RCC 7860 (cell line): ENCODE measurements at regions not wholly inside any gene's neighbourhood (a gene's known extent, or its start where the extent isn't known, plus 50 kb on each side); places are given as distances from the start of the nearest gene placed in this dataset.
"Not testable (repeated sequence)": the region's sequence is repeated elsewhere in the genome, so short reads cannot be mapped to it uniquely, and the experiment has no call there.

ENCODE experiments used
- DNase-seq: peaks from one replicate; pipeline ENCODE4 v3.0.0-alpha.2; 2015; ENCODE audit warnings: low spot score
- FAIRE-seq: peaks from 2 replicates; lab custom pipeline; 2012; peaks lifted over from hg19 to GRCh38; lab: Jason Lieb, UNC

DNA sequence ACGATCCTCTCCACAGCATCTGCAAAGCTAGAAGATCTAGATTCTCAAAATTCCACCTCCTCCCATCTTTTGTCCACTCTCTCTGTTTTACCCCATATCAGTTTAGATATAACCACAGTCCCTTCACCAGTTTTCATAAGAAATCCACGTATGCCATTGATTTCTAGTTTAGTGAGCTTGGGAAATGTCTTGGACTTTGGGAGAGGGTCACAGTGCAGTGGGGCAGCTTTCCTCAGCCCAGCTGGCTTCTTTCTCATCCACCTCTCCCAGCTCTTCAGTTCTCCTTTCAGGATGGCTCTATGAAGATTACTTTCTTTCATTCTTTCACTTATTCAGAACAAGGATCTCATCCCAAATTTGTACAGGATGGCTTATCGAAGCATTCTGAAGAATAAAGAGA, 203.9 kb upstream of the ADCY2 start:
- no peak for DNase-seq
- FAIRE-seq = no peak

DNA sequence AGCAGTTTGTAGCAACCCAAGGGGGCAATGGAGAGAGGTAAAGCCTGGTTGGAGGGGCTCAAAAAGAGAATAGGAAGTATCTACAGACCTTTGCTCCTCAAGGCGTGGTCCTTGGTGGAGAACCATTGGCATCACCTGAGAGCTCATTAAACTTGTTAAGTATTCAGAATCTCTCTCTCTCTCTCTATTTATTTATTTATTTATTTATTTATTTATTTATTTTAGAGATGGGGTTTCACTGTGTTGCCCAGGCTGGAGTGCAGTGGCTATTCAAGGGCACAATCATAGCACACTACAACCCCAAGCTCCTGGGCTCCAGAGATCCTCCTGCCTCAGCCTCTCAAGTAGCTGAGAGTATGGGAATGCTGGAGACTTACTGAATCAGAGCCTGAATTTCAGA, 193.1 kb upstream of the ADCY2 start:
- FAIRE-seq (no peak), DNase-seq (no peak)

DNA sequence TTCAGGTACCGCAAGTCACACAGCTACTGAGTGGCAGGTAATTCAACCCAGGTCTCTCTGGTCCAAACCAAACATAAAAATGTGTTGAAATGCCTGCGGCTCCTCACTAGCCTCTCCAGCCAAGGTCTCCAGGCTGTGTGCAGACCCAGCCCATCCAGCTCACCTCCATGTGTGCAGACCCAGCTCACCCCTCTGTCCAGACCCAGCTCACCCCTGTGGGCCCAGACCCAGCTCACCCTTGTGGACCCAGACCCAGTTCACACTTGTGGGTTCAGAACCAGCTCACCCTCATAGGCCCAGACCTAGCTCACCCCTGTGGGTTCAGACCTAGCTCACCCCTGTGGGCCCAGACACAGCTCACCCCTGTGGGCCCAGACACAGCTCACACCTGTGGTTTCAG, 188.0 kb upstream of the ADCY2 start:
- FAIRE-seq = no peak

DNA sequence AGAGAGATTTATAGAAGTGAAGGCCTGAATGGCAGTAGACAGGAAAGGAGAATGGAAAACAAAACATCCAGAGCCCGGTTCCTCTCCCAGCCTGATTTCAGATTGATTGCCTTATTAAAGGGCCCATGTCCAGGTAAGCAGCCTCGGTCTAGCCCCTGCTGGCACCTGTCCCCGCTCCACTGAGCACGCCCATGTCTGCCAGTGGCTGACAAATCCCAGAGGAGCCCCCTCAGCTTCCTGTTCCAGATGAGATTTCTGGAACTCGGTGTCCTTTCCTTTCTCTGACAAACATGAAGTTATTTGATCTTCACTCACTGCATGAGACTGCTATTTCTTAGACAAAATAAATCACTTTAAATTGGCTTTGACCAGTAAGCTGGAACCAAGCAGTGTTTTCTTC, 187.0 kb upstream of the ADCY2 start:
- FAIRE-seq = no peak
- no peak for DNase-seq

More for the DNA sequence above, 188.0 kb upstream of the ADCY2 start:
- no peak for DNase-seq

DNA sequence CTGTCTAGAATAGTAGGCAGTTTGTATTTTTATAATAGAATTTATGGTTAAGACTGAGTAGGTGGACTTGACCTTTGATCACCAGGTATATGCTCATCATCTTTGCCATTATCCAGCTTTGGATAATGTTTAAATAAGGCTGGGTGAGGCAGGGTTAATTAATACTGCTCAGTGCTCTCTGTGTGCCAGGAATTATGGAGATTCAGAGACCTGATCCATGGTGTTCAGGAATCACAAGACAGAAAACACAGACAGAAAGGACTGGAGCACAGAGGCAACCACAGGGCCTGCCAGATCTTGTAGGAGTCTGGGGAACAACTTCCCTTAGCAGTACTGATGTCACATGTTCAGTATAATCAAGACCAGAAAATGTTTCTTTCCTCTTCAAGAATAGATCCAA, 186.3 kb upstream of the ADCY2 start:
- DNase-seq = no peak
- FAIRE-seq = no peak

DNA sequence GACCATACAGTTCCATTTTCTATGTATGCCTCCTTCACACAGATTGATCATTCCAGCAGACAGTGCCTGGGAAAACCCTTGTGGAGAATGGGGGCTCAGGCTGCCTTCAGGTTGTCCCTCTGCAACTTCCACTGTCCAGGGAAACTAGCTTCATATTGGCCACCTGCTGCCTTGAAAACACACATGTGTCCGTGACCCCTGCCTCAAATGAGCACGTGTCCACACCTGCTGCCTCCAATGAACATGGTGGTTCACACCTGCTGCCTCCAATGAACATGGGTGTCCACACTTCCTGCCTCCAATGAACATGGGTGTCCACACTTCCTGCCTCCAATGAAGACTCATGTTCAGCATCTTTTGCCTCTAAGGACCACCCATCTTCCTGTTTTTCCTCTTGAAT, 185.4 kb upstream of the ADCY2 start:
- no peak for FAIRE-seq

DNA sequence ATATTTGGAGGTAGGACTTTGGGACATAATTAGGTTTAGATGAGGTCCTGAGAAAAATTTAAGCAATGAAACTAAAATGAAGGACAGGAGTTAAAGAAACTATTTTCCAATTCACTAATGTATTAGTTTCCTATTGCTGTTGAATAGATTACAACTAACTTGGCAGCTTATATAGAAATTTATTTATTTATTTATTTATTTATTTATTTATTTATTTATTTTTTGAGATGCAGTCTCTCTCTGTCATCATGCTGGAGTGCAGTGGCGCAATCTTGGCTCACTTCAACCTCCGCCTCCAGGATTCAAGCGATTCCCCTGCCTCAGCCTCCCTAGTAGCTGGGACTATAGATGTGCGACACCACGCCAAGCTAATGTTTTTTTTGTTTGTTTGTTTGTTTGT, 182.4 kb upstream of the ADCY2 start:
- DNase-seq (no peak), FAIRE-seq (no peak)

More for the DNA sequence above, 185.4 kb upstream of the ADCY2 start:
- DNase-seq = no peak

DNA sequence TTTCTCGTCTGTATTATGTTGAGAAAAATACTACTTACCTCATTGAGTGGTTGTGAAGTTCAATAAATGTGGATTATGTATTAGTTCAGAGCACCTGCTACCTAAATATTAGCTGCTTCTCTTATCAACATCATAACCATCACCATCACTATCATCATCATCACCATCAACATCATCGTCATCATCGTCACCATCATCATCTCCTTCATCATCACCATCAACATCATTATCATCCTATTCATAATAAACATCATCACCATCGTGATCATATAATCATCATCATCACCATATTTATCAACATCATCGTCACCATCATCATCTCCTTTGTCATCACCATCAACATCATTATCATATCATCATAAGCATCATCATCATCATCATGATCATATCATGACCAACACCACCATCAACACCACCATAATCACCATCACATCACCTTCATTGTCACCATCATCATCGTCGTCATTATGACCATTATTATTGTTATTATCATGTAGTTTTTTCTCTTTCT, 181.0 kb upstream of the ADCY2 start:
- no peak for FAIRE-seq
- DNase-seq = no peak

DNA sequence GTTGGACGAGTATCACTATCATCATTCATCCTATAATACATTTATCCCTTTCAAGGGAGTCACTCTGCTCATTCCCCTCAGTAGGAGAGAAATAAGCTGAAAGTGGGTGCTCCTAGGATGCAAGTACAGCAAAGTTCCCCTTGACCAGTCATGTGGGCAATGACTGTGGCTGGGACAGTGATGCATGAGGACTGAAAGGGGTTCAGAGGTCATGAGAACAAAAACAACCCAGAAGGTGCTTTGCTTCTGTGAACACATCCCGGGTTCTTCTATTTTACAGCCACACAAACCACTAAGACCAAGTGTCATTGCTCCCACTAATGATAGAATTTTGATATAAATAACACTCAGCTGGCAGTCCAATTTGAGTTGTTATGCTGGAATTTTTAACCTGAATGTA, 177.8 kb upstream of the ADCY2 start:
- DNase-seq = no peak
- FAIRE-seq = no peak

DNA sequence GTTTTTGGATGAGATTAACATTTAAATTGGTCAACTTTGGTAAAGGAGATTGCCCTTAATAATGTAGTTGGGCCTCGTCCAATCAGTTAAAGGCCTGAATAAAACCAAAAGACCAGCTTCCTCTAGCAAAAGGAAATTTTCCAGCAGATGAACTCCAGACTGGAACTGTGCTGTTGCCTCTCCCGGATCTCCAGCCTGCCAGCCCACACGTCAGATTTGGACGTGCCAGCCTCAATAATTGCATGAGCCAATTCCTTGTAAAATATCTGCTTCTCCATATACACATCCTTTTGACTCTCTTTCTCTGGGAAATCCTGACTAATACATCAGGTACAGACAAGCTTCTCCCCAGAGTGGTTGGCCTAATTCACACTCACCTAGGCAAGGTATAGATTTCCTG, 175.8 kb upstream of the ADCY2 start:
- DNase-seq (no peak), FAIRE-seq (no peak)

DNA sequence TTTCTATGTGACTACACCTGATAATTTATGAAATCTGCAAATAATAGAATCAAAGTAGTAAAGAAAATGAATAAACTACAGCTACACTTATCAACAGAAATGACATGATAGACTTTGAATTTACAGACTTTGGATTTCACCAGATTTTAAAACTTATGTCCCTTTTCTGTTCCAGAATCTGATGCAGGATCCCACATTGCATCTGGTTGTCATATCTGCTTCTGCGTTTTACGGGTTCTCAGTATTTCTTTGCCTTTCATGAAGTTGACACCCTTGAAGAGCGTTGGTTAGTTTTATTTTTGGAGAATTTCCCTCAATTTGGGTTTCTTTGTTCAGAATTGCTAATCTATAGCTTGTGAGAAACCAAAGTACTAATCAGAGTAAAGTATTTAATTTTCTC, 174.9 kb upstream of the ADCY2 start:
- FAIRE-seq (no peak), DNase-seq (no peak)

DNA sequence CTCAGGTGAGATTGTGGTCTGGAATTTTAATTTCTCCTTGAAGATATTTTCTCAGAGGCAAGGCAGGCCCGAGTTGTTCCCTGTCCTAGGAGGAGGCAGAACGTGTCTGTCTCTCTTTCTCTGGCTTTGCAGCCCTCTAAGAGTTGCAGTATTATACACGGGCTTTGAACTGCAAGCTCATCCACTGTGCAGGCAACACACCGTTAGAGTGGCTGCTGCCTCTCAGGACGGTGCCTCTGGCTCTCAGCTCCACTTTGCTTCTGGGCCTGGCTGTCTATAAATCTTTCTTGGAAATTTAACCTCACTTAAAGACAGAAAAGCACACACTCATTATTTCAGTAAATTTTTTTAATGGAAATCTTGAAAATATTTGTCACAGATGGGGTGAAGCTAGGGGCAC, 170.1 kb upstream of the ADCY2 start:
- FAIRE-seq (no peak), DNase-seq (no peak)

DNA sequence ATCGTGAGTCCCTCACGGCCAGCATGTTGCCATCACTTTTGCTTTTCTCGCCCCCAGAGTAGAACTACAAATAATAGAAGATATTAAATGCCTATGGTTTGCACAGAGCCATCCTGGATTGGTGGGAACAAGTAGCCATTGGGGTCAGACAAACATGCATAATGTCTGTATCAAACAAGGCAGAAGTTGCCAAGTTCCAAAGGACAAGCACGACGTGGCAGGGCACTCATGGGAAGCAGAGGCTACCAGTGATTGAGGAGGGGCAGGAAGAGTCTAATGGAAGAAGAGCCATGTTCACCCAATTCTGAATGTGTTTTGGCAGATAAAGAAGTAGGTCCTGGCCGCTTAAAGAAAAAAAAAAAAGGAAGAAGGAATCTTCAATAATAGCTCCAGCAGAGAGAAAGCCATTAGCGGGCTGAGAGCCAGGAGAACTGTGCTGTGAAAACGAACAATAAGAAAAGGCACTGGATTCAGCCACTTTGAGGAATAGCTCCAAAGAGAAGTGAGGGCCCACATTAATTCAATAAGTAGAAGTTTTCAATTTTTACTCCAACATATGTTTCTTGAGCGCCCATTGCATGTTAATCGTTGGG, 153.7 kb upstream of the ADCY2 start:
- FAIRE-seq (no peak), DNase-seq (no peak)

DNA sequence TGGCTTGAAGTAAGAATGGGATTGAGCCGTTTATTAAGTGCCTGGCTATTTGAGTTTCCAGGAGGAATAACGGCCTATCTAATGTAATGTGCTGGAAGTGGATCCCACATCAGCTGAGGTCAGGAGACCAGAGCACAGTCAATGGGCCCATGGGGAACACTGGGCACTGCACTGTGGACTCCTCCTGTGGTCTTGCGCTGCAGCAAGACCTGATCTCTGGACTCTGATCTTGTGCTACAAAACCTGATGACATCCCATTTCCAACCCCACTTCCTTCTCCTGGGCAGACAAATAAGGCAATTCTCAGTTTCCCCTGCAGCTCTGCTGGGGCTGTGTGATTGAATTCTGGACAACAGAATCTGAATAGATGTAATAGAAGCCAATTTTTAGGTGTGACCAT, 151.7 kb upstream of the ADCY2 start:
- DNase-seq (no peak), FAIRE-seq (no peak)

DNA sequence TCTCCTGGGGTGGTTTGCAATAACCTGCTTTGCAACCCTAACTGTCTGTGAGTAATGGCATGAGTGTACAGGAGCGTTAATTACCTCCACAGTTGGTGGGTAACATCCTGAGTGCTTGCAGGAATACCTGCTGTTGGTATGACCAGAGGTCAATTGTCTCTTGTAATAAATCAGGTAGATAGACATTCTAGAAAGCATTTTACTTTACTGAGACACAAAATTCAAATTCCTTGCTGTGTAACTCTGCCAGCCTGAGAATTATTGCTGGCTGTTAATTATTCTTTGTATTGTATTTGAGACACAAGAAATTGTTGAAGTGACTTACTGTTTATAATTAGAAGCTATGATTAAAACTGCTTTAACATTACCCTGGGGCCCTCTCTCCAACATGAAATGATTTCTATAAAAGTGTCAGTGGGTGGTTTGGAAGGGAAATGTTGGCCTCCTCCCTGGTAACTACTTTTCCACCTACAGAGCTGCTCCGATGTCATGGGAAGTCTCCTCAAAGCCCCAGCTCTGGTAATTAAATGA, 150.8 kb upstream of the ADCY2 start:
- DNase-seq = no peak
- no peak for FAIRE-seq

DNA sequence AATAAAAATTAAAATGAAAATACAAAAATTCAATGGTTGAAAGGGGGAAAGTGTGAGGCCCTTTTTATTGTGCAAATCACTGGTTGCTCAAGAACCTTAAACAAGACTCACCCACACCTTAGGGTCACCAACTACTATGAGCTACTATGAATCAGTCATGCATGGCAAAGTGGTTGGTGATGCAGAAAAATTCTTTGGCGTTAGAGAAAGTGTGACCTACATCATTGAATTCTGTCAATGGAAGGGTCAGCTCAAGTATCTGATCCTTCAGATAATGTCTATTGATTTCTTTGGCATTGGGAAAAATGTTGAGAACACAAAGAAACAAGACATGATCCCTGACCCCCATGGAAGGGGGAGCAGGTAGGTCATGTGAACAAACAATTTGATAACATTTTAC, 149.7 kb upstream of the ADCY2 start:
- DNase-seq (no peak), FAIRE-seq (no peak)

DNA sequence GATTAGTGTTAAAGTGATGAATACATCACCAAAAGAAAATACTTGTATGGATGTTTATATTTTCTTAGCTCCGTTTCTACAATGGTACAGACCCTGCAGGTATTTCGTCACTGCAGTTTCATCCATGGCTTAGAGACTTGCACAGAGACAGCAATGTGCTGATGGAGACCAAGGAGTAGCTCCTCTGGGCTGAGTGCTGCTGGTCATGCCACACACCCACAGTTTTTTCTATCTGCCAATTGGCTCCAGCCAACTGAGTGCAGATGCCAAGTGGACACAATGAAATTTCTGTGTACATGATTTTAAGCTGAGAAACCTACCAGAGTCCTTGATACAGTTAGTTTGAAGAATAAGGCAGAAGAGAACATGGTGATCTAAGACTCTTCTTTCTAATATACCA, 145.9 kb upstream of the ADCY2 start:
- DNase-seq (no peak), FAIRE-seq (no peak)

DNA sequence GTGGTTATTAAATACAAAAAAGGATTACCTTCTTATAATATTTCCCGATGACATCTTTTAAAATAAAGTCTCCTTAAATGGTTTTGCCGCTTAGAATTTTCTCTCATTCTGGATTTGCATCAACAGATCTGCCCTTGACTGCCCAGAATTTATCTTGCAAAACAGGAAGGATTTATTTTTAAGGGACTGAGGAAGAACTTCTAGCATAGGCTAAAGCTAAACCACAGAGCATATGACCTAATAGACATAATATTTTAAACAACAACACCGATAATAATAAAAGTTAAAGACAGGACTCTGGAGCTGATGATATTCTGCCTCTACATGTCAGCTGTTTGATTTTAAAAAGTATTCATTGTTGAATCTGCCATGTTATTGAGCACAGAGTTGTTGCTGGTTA, 145.3 kb upstream of the ADCY2 start:
- no peak for DNase-seq

DNA sequence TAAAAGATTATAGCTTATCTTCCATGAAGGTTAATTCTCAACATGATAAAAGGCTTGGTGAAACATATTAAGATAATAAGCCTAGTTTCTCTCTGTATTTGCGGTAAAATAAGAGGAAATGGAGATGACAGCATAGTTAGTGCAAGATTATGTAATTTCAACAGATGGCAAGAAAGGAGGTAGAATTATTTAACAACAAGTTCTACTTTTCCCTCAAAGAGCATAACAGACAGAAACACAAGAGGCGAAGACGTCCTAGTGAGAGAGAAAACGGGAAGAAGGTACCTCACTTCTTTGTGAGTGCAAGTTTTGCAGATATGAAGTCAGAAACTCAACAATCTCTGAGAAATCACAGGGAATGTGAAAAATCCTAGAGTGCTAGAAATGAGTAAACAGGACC, 144.8 kb upstream of the ADCY2 start:
- DNase-seq (no peak), FAIRE-seq (no peak)

More for the DNA sequence above, 145.3 kb upstream of the ADCY2 start:
- no peak for FAIRE-seq

DNA sequence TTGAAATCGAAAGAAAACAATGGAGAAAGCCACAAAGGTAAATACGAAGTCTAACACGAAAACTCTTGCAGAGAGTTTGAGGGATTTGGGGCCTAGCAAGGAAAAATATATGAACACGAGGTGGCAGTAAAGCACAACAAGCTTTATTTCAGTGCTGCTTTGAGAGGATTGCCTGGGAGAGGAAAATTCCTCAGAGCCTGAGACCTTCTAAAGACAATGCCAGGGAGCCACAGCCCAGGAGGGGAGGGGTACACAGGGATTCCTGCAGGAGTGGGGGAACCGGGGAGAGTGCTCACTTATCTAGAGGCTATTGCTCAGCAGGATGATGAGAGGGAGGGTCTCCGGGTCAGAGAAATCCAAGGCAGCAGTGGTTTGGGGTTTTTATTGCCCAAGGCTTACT, 134.9 kb upstream of the ADCY2 start:
- FAIRE-seq (no peak), DNase-seq (no peak)

DNA sequence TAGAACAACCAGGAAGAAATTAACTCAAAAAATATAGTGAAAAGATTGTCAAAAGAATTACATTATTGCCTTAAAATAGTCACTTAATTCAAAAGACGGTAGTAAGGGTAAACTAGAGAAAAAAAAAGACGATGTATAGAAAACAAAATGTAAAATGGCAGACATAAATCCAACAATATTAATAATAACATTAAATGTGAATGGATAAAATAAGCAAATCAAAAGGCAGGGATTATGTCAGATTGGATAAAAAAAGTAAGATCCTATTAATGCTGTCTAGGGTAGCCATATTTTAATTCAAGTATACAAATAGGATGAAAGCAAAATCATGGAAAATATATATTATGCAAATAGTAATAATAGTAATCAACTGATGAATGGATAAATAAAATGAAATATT, 134.0 kb upstream of the ADCY2 start:
- DNase-seq = no peak
- no peak for FAIRE-seq

DNA sequence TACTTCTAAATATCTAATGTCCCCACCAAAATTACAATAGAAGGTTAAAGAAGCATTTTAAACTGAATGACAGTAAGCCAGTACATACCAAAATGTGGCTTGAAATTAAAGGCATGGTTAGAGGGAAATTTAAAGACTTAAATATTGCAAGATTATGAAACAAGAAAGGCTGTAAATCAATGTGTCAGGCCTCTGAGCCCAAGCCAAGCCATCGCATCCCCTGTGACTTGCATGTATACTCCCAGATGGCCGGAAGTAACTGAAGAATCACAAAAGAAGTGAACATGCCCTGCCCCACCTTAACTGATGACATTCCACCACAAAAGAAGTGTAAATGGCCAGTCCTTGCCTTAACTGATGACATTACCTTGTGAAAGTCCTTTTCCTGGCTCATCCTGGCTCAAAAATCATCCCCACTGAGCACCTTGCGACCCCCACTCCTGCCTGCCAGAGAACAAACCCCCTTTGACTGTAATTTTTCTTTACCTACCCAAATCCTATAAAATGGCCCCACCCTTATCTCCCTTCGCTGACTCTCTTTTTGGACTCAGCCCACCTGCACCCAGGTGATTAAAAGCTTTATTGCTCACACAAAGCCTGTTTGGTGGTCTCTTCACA, 132.4 kb upstream of the ADCY2 start:
- not testable (repeated sequence) for FAIRE-seq, DNase-seq

DNA sequence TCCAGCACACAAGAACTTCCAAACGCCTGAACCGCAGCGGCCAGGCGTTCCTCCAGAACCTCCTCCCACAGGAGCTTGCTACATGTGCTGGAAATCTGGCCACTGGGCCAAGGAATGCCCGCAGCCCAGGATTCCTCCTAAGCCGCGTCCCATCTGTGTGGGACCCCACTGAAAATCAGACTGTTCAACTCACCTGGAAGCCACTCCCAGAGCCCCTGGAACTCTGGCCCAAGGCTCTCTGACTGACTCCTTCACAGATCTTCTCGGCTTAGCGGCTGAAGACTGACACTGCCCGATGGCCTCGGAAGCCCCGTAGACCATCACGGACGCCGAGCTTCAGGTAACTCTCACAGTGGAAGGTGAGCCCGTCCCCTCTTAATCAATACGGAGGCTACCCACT, 130.2 kb upstream of the ADCY2 start:
- FAIRE-seq, DNase-seq: not testable (repeated sequence)
